ENCODE measurements at regions not wholly inside any gene's neighbourhood (a gene's known extent, or its start where the extent isn't known, plus 50 kb on each side); places are given as distances from the start of the nearest gene placed in this dataset.

GRCh38 chr4:173700650-173701049 lies 170.6 kb upstream of the HAND2 start:
- Histone ChIP-seq H4K5ac (ENCODE audit: insufficient read length, low read depth, low read length) (no peak overlapping the region), H3K4me1 (replicated peaks in 1 of 4; ENCODE audit: control insufficient read depth in 3 of 4, insufficient read depth in 4 of 4, low read length in 3 of 4) (no peaks in the 10 kb centered on the region), H2BK5ac (ENCODE audit: low read depth, low read length) (no peak overlapping the region), H2AFZ (ENCODE audit: low read length) (no peak overlapping the region), H3K18ac (ENCODE audit: extremely low read depth, low read length) (no peak overlapping the region), H3K27ac (ENCODE audit: low read depth, low read length) (no peak overlapping the region), H4K8ac (ENCODE audit: extremely low read depth, insufficient read depth, low read length) (no peak overlapping the region), H3K23ac (ENCODE audit: insufficient read length) (no peak overlapping the region), H3K23me2 (ENCODE audit: low read depth, low read length) (no peaks in the 10 kb centered on the region), H2BK120ac (replicated peaks; ENCODE audit: low read depth, low read length) (no peak overlapping the region), H3K56ac (replicated peaks; ENCODE audit: insufficient read length, low read depth, low read length) (no peak overlapping the region), H2BK20ac (ENCODE audit: low read length) (no peak overlapping the region), H2BK15ac (ENCODE audit: low read length) (no peak overlapping the region), H2BK12ac (ENCODE audit: low read depth, low read length) (no peak overlapping the region), H3K14ac (ENCODE audit: insufficient read length) (no peak overlapping the region), H3K4ac (replicated peaks; ENCODE audit: insufficient read length, low read depth, low read length) (no peak overlapping the region), H3K9ac (replicated peaks in 1 of 4; ENCODE audit: extremely low read depth in 1 of 4, low read depth in 3 of 4, low read length in 3 of 4) (no peak overlapping the region), H3K79me1 (ENCODE audit: low read depth, low read length) (no peaks in the 10 kb centered on the region), H4K20me1 (replicated peaks in 1 of 2; ENCODE audit: control insufficient read depth in 1 of 2, insufficient read depth in 2 of 2, low read length in 2 of 2) (no peaks in the 10 kb centered on the region), H3K27me3 (replicated peaks in 1 of 4; ENCODE audit: control insufficient read depth in 3 of 4, extremely low read depth in 1 of 4, insufficient read depth in 3 of 4, low read length in 3 of 4) (peaks cover 0 to 1% (median 0%) of the 10 kb centered on the region in 4 experiments; a peak in 1 of 7 replicates), H3K4me2 (ENCODE audit: insufficient read depth in 1 of 2, low read depth in 2 of 2, low read length in 2 of 2) (no peak overlapping the region), H2AK5ac (ENCODE audit: low read depth, low read length) (no peak overlapping the region), H3K79me2 (ENCODE audit: control insufficient read depth in 1 of 2, insufficient read depth in 2 of 2, low read length in 2 of 2) (no peaks in the 10 kb centered on the region), H3K36me3 (ENCODE audit: control insufficient read depth in 2 of 4, insufficient read depth in 4 of 4, low read length in 3 of 4) (no peaks in the 10 kb centered on the region), H3K9me3 (ENCODE audit: insufficient read depth in 2 of 2, low read depth in 1 of 2, low read length in 1 of 2) (no peaks in the 10 kb centered on the region), H3K4me3 (ENCODE audit: extremely low read depth in 1 of 4, insufficient read depth in 2 of 4, low read depth in 3 of 4, low read length in 4 of 4) (no peak overlapping the region), H4K91ac (replicated peaks; ENCODE audit: insufficient read length, low read length) (no peak overlapping the region)
- FAIRE-seq: no peak
- ChIA-PET CTCF (ENCODE audit: partially characterized antibody) (no interaction called here), POLR2A (ENCODE audit: partially characterized antibody) (no interaction called here)
- TF ChIP-seq RXRA (IDR thresholded peaks at IDR 0.05; ENCODE audit: insufficient read depth, low read depth, low read length): no peak
- no peak for TF ChIP-seq USF2 (IDR thresholded peaks at IDR 0.05; ENCODE audit: low read length)
- TF ChIP-seq TBP (IDR thresholded peaks at IDR 0.05; ENCODE audit: low read depth, low read length): no peak
- no peak for TF ChIP-seq POLR2A (IDR thresholded peaks at IDR 0.05; ENCODE audit: control extremely low read depth in 1 of 2, low read depth in 2 of 2, low read length in 2 of 2)
- TF ChIP-seq EGR1 (IDR thresholded peaks at IDR 0.05; ENCODE audit: borderline replicate concordance, low read depth, low read length): no peak
- TF ChIP-seq TCF12 (IDR thresholded peaks at IDR 0.05; ENCODE audit: low read depth, low read length): no peak
- TF ChIP-seq GTF2F1 (IDR thresholded peaks at IDR 0.05; ENCODE audit: borderline replicate concordance, low read depth, low read length): no peak
- DNase-seq (ENCODE audit: low read depth in 1 of 2, low spot score in 2 of 2): no peak
- WGBS, 2 experiments (ENCODE audit: extremely low coverage in 1 of 2, insufficient coverage in 1 of 2, insufficient read length in 1 of 2, insufficient replicate concordance in 2 of 2, low coverage in 1 of 2, low lambda C conversion rate in 2 of 2, missing lambda C conversion rate in 1 of 2): 93% methylated on average over 4 of the region's 4 CpGs; no CpG with 5 or more reads in 1 of the 2 experiments
